WI38 (cell line): ENCODE measurements at regions not wholly inside any gene's neighbourhood (a gene's known extent, or its start where the extent isn't known, plus 50 kb on each side); places are given as distances from the start of the nearest gene placed in this dataset.

Source experiments
- H3K4me3 ChIP-seq: 2 replicates; pipeline ENCODE4 v1.5.1; 2011; ENCODE audit warnings: low read depth, mild to moderate bottlenecking, control low read depth, low read length
- TF ChIP-seq, protein P1 (sequence below): IDR thresholded peaks from 2 replicates; pipeline ENCODE4 v1.5.1; 2012; ENCODE audit warnings: low read depth, mild to moderate bottlenecking, control low read depth, low read length

DNA sequence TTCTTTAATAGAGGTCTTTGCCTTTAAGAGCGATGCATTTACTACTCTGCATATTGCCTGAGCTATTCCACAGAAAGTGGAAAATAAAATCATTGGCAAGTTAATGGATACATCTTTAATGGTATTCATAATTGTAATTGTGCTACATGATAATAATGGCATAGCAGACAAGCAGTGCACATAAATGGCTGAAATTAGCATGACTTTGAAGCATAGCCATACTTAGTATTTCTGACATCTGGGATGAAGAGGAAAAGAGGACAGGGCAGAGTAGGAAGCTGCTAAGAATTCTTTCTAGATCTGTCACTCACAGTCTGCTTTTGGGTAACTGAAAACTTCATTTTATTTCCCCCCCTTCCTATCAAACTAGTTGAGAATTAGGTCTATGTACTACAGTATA is 195.0 kb upstream of the NRIP1 start:
- H3K4me3 ChIP-seq, result no peak overlapping the region
- TF ChIP-seq, protein P1, sequence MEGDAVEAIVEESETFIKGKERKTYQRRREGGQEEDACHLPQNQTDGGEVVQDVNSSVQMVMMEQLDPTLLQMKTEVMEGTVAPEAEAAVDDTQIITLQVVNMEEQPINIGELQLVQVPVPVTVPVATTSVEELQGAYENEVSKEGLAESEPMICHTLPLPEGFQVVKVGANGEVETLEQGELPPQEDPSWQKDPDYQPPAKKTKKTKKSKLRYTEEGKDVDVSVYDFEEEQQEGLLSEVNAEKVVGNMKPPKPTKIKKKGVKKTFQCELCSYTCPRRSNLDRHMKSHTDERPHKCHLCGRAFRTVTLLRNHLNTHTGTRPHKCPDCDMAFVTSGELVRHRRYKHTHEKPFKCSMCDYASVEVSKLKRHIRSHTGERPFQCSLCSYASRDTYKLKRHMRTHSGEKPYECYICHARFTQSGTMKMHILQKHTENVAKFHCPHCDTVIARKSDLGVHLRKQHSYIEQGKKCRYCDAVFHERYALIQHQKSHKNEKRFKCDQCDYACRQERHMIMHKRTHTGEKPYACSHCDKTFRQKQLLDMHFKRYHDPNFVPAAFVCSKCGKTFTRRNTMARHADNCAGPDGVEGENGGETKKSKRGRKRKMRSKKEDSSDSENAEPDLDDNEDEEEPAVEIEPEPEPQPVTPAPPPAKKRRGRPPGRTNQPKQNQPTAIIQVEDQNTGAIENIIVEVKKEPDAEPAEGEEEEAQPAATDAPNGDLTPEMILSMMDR, result no peak

DNA sequence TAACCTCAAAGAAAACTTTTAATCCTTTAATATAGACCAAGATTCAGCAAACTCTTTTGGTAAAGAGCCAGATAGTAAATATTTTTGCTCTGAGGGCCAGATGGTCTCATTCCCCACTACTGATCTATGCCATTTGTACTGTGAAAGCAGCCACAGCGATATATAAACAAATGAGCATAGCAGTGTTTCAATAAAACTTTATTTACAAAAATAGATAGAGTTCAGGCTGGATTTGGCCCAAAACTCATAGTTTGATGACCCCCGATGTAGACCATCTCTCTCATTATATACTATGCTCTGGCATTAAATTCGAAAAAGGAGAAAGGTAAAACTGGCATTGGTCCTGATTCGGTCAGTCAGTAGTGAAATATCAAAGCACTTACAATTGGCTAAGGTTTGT is 195.8 kb upstream of the NRIP1 start:
- H3K4me3 ChIP-seq, result no peak overlapping the region
- TF ChIP-seq, protein P1, result no peak

DNA sequence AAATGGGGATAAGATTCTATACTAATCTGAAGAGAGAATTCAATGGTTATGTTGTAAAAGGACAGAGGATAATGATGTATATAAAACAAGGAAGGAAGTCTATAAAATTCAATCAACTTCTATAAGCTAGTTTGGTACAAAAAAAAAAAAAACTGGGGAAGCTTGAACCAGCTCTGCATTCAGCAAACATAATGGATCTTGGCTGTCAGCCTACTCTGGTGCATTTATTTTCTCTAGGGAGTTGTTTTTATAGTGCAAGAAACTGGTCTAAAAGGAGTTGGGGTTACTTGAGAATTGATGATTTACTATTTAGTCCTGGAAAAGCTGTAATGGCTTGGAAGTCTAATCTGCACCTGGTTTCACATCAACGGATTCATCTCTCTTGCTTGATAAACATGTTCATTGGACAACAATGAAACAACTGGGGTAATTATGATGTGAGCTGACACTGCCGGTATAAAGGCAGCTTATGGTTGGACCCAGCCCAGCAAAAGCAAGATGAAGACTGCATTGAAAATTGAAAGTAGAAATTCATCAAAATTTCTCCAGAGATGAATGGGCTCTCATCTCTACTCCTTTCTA is 199.4 kb upstream of the NRIP1 start:
- no peak overlapping the region for H3K4me3 ChIP-seq
- TF ChIP-seq, protein P1, result no peak

DNA sequence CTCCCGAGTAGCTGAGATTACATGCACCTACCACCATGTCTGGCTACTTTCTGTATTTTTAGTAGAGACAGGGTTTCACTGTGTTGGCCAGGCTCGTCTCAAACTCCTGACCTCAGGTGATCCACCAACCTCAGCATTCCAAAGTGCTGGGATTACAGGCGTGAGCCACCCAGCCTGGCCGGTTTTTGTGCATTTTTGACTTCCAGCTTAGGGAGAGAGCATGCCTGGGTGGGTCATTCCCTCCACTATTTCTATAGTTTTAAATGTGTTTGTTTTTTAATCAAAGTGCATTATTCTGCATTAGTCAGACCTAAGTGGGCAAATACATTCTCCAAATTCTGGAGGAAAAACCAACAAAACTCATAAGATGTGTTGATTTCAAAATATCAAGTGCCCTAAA is 207.4 kb upstream of the NRIP1 start:
- TF ChIP-seq, protein P1, result no peak
- H3K4me3 ChIP-seq, result no peak overlapping the region

- no peak overlapping the region for H3K4me3 ChIP-seq
- TF ChIP-seq, protein P1, result no peak
These were observed 207.8 kb upstream of the NRIP1 start for GRCh38 chr21:15272591-15272990.

- H3K4me3 ChIP-seq, result no peak overlapping the region
- TF ChIP-seq, protein P1, result no peak
These were observed 208.4 kb upstream of the NRIP1 start for GRCh38 chr21:15273244-15273643.

DNA sequence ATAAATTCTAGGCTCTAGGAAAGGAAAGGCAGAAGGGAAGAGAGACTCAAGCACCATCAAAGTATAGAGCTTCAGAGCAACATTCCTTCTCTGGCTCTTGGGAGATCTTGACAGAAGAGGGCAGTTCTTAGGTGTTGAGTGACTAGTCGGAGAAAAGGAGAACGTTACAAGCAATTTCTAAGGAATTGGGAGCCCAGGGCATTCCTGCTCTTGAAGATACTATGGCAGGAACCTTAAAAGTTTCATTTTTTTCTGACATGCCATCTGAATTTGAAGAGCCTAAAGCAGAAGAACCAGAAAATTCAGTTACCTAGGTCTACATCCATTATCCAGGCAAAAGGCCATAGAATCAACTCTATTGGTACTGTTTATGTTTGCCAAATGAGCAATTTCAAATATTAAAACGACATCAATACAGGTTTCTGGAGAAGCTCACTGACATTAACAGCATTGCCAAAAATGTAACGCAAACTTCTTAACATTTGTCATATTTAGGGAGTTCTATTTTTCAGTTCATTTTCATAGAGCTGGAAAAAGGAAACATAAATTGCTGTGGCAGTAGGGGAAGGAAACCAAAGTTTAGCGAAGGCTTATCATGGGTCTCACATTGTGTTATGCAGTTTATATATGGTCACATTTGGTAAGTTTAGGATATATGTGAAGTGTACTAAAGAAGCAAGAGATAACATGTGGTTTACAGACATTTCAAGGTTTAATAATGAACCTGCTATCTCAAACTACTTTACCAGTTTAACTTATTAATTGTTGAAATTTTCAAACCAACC is 210.1 kb upstream of the NRIP1 start:
- no peak overlapping the region for H3K4me3 ChIP-seq
- TF ChIP-seq, protein P1, result no peak
